HepG2 (cell line): ENCODE measurements at regions not wholly inside any gene's neighbourhood (a gene's known extent, or its start where the extent isn't known, plus 50 kb on each side); places are given as distances from the start of the nearest gene placed in this dataset.

Experiments used
- CTCF ChIP-seq: sonication (generic); formaldehyde crosslinking; IDR thresholded peaks from 2 replicates; pipeline ENCODE4 v1.5.0; 2020; ENCODE audit warnings: mild to moderate bottlenecking, missing genetic modification reagents, moderate library complexity
- GTF2F1 ChIP-seq: fragments of 150-350 bp; IDR thresholded peaks from 2 replicates; pipeline ENCODE4 v1.6.1; 2014; ENCODE audit warnings: low read length
- MLX ChIP-seq: IDR thresholded peaks from 2 replicates; pipeline ENCODE4 v1.6.1; 2016
- NFE2L1 ChIP-seq: sonication (generic); formaldehyde crosslinking; IDR thresholded peaks from 2 replicates; pipeline ENCODE4 v1.4.0; 2020; ENCODE audit warnings: missing genetic modification reagents, mild to moderate bottlenecking, borderline replicate concordance
- SAFB2 ChIP-seq: sonication (generic); formaldehyde crosslinking; IDR thresholded peaks from 2 replicates; pipeline ENCODE4 v1.5.1; 2020; ENCODE audit warnings: missing genetic modification reagents, low read depth, mild to moderate bottlenecking, borderline replicate concordance
- ZBTB25 ChIP-seq: IDR thresholded peaks from 2 replicates; pipeline ENCODE4 v1.6.1; 2018; ENCODE audit warnings: missing genetic modification reagents
- ZNF274 ChIP-seq: sonication (generic); formaldehyde crosslinking; IDR thresholded peaks from 2 replicates; pipeline ENCODE4 v1.5.1; 2020; ENCODE audit warnings: mild to moderate bottlenecking, missing genetic modification reagents

GRCh38 chr14:29062466-29062865, 295.9 kb downstream of the FOXG1 start:
- TF ChIP-seq NFE2L1 (CRISPR knock-in tag) (no peak), ZBTB25 (CRISPR knock-in tag) (no peak), CTCF (no peak), GTF2F1 (no peak), MLX (CRISPR knock-in tag) (no peak), ZNF274 (CRISPR knock-in tag) (no peak), SAFB2 (no peak)
